PC-3 (cell line): ENCODE measurements at regions not wholly inside any gene's neighbourhood (a gene's known extent, or its start where the extent isn't known, plus 50 kb on each side); places are given as distances from the start of the nearest gene placed in this dataset.

Experiments
- CTCF ChIP-seq: fragments of 300-600 bp; sonication (generic); conservative IDR thresholded peaks from 2 replicates; pipeline ENCODE4 v1.5.1; 2017; ENCODE audit warnings: antibody characterized with exemption, low read depth, mild to moderate bottlenecking, low read length
- EZH2 ChIP-seq: fragments of 300-600 bp; sonication (generic); IDR thresholded peaks from one replicate; pipeline ENCODE4 v1.6.1; 2017; ENCODE audit warnings: antibody characterized with exemption, mild to moderate bottlenecking, low read length; ENCODE audit not compliant: unreplicated experiment
- EZH2phosphoT487 ChIP-seq: fragments of 300-600 bp; sonication (generic); IDR thresholded peaks from 2 replicates; pipeline ENCODE4 v1.6.1; 2018; ENCODE audit warnings: mild to moderate bottlenecking, antibody characterized with exemption, low read length, borderline replicate concordance

- TF ChIP-seq EZH2 (no peak), CTCF (no peak), EZH2phosphoT487 (no peak)
These were observed 323.3 kb upstream of the ZNF507 start for GRCh38 chr19:32022044-32022640.
